GM21619 (cell line): ENCODE measurements at regions not wholly inside any gene's neighbourhood (a gene's known extent, or its start where the extent isn't known, plus 50 kb on each side); places are given as distances from the start of the nearest gene placed in this dataset.

Experiments
- ATAC-seq: cut with Tn5 transposase; IDR thresholded peaks from one replicate; pipeline ENCODE4 v1.9.1; 2021; ENCODE audit not compliant: unreplicated experiment

DNA sequence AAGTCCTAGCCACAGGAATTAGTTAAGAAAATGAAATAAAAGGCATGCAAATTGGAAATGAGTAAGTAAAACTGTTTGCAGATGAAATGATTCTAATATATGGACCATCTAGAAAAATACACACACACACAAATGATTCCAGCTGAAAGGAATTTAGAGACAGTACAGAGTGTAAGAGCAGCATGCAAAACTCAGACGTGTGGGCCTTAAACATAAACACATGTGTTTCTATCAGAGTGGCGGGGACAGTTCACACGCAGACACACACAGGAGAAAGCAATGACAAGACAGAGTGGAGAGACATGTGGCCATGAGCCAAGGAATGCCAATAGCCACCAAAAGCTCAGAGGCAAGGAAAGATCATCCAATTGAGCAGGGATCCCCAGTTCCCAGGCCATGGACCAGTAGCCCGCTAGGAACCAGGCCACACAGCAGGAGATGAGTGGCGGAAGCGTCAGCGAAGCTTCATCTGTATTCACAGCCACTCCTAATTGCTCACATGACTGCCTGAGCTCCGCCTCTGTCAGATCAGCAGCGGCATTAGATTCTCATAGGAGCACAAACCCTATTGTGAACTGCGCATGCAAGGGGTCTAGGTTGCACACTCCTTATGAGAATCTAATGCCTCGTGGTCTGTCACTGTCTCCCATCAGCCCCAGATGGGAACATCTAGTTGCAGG is 155.4 kb downstream of the ARL4C start:
- ATAC-seq, result no peak

DNA sequence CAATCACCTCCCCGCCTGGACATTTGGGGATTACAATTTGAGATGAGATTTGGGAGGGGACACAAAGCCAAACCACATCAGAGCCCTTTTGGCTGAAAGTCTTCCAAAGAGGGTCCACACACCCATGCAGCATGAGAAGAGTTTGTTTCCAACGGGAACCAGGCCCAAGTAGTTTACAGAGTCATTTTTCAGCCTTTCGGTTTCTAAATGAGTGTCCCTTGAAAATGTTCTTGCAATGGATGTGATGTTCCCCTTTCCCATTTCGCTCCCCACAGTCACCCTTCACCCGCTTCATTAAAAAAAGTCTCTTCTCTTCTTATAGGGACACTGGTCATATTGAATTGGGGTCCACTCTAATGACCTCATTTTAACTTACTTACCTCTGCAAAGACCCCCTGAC is 157.4 kb downstream of the ARL4C start:
- no peak for ATAC-seq

DNA sequence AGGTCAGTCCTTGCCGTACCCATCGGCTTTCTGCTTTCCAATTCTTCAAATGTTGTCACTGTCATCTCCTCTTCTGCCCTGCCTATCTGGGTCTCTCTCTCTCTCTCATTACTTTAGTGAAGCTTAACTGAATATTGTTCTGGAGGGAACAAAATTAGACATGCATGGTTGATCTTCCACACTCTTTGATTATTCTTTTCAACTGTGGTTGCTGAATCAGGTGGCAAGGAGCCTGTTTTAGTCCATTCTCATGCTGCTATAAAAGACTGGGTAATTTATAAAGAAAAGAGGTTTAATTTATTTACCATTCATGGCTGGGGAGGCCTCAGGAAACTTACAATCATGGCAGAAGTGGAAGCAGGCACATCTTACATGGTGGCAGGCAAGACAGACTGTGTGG is 157.9 kb downstream of the ARL4C start:
- ATAC-seq, result no peak

DNA sequence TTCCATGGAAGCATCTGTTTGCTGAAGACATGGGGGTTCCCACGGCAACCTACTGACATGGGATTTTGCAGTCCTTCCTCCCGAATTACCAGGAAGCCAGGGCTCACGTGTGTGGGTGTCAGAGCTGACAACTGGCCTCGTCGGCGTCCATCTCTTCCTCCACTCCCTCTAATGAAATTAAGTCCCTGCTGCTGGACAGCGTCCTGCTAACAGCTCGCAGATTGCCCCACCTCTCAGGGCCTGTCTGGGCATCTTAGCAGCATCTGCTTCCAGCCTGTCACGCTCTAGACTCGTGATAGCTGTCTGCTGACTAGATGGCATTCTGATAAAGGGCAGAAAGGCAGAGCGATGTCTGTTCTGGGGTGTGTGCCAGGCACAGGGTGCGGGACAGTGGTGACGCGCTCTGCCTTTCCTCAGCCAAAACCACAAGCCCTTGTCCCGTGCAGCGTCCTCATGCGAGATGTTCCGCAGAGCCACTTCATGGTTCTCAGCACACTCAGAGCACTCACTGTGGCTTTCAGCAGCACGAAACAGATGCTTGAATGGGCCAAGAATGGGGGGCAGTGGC is 161.1 kb downstream of the ARL4C start:
- ATAC-seq, result no peak

DNA sequence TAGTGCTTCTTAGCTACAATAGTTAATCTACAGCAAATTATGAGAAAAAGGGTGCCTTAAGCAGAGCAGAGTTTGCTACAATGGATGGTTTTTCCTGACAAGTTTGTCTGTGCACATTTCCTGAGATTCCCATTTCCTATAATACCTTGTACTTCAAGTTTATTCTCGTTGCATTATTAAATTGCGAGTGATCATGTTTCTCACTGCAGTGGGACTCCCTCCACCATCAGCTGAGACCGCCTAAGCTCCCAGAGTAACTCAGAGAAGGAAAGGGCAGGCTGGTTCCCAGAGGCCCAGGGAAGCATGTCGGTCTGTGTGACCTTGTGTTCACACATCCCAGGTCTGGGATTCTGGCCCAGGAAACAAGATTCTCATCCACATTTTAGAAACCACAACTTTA is 162.1 kb downstream of the ARL4C start:
- no peak for ATAC-seq

DNA sequence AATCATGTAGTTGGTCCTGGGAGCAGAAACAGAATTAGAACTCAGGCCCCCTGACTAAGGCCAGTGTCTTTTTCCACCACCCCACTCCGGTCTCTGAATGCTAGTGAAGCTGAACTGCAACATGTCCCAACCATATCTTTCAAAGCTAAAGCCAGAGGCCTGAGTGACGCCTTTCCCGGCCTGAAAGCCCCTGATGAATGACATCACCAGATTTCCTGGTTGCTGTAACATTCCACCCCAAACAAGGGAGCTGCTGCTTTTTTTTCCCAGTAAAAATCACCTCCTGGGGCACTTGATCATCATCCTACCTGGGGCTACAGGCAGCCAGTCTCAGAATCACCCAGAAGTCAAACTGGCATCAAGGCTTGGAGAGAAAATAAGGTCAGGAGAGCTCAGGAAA is 162.7 kb downstream of the ARL4C start:
- no peak for ATAC-seq

DNA sequence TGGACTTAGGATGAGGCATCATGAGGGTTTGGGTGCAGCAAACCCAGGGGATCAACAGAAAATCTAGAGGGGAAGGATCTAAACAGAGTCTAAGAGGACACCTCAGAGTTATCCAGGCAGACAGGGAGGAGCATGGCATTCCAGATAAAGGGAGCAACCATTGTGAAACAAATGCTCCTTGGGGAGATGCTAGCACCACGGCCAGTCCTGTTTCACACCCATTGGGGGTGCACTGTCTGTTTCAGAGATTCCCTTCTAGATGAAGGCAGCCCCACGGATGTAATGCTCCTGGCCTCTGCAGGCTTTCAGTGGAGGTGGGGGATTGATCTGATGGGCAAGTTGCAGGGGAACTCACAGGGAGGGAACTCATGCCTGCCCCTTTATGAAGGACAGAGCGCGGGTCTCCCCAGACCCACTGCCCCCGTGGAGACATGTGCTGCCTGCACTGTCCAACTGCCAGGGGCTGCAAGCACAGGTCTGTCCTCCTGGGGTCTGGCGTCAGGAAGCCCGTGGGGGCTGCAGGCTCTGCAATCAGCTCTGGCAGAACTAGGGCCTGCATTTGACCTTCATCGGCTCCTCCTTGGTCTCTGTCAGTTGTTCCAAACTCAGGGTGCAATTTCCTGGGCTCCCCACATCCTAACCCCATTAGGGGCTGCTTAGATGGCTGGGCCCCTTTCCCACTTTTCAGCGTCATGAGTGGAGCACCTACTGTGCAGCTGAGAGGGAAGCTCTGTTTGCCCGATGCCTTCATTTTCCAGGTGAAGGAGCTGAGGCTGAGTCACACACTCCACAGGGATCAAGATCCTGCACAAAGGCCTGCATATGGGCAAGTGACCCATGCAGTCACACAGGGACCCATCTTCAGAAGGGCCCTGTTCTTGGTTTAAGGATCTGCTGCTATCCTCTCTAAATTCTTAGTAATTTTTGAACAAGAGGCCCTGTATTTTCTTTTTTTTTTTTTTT is 163.4 kb downstream of the ARL4C start:
- ATAC-seq, result no peak

DNA sequence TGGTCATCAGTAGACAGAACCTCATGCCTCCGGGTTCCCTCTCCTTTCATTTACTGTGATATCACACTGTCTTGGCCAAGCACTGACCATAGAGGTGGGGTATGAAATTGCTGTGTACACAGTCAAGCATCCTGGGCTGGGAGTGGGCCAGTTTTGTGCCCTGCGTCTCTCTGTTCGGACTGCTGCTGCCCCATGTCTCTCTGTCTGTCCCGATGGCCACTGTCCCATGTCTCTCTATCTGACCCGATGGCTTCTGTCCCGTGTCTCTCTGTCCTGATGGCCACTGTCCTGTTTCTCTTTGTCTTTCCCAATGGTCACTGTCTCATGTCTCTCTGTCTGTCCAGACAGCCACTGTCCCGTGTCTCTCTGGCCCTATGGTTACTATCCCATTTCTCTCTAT is 164.9 kb downstream of the ARL4C start:
- ATAC-seq, result no peak

DNA sequence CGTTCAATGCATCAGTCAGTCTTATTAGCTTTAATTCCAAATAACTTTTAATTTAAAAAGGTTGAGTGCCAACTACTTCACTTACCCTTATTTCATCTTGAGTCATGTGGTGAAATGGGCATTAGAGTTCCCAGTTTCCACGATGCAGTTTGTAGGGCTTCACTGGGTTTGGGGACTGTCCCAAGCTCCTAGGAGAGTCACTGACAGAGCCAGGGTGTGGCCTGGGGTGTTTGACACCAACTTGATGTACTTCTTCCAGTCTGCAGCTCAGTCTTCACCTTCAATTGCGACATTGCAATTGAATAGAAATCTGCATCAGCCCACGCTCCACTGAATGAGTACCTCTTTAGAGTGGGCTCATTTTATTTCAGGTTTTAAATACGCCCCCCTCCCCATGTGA is 165.3 kb downstream of the ARL4C start:
- ATAC-seq, result no peak

DNA sequence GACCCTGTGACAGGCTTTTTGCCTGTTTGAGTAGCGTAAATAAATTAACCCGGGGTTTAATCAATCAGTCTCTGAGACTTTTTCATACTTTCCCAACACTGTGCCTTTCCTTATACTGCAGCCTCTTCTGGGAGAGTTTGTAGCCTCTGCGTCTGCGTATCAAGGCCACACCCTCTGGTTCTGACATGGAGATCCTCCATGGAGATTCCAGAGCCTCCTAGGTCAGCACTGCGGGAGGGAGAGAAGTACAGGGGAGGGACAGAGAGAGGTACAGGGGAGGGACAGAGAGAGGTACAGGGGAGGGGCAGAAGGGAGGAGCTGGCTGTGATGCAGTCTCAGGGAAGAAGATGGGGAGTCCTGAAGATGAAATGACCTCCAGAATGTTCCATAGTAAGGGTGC is 166.0 kb downstream of the ARL4C start:
- ATAC-seq, result no peak

DNA sequence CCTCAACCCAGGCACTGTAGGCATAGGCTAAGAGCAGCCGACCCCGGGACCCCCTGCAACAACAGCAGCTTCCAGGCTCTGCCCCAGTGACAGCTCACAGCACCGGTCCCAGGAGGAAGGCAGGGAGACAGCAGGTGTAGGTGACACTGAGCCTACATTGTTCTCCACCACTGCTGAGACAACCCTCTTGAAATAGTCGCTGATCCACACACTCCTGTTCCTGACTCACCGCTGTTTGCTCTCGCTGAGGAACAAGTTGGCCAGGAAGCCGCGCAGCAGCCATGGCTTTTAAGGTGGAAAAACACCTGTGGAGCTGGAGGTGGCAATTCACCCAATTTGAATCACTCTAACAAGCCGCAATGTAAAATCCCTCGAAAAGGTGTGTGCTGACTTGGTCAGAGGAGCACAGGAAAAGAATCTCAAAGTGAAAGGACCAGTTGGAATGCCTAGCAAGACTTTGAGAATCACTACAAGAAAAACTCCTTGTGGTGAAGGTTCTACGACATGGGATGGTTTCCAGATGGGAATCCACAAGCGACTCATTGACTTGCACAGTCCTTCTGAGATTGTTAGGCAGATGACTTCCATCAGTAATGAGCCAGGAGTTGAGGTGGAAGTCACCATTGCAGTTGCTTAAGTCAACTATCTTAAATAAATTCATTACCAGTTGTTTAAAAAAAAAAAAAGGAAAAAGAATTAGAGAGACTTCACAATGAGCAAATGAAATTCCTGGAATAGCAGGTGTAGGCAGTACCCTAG is 167.5 kb downstream of the ARL4C start:
- no peak for ATAC-seq

DNA sequence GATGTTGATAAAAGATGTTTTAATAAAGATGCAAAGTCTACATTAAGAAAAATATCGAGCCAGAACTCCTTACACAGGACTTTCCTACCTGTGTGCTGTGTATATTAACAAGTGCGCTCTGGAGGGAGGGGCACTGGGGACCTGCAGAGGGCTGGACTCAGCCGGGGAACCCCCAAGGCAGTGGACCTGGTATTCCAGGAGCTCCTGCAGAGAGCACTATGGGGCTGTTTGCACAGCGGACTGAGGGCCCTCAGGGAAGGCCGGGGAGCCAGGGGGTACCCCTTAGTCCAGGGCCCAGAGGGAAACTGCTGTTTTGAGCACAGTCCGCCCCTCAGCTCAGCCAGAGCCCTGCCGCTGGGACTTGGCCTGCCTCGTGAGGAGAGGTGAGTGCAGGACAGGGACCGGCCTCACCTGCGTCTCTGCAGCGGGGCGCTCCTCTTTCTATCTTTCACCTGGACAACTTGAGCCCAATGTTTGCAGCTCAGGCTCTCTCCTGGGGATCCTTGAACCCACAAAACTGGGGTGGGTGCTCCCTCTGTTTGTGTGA is 168.4 kb downstream of the ARL4C start:
- no peak for ATAC-seq

DNA sequence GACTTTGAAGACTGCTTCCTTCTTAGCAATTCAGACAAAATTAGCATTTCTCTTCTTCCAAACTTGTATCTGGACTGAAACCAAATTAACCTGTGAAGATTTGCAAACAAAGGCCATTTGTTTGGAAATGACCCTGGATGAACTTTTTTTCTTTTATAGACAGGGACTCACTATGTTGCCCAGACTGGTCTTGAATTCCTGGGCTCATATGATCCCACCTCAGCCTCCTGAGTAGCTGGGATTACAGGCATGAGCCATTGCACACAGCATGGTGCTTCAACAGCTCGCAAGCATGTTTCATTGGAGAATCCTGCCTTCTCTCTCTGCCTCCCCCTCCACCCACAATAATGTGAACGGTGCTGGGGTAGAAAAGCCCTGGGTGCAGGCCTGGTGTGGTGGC is 170.2 kb downstream of the ARL4C start:
- ATAC-seq, result no peak

DNA sequence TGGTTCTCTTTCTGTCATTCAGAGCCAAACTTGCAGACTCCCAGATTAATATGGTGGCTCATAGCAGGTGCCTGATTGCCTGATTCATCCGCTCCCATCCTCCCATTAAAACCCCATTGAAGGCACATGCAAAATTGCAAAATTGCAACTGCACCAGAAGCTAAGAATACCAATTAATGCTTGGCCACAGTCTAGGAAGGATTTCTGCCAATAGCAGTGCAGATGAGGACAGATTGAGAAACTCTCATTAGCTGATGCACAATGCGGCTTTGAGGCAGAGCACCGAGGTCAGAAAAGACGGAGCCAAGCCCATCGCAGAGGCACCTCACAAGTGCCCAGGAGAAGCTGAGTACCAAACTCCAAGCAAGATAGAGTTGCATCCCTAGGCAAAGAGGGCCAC is 172.8 kb downstream of the ARL4C start:
- ATAC-seq, result no peak

DNA sequence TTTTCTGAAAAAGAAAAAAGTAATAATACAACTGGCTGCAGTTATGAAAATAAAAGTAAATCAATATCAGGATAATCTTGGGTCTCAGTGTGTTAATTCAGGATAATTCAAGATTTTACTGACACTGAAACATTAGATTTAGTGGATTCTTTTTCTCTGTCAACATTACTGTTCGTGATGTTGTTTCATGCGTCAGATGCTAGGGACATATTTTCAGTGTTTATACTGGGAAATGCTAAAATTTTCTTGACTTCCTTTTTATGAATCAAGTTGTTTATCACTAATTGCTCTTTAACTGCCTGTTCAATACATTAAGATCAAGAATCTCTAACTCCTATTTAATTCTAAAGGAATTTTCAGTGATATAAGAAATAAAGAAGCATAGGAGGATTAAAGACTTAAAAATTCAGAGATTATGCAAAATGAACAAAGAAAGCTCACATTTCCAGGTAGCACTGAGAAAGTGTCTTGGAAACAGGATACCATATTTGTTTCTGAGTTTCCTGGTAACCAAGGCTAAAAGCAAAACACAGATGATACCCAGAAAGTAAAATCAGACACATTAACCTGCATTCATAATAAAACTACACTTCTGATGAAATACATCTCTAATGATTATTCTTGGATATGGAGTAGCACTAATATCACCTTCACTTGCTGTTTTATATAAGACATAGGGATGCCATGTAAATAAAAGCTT is 174.0 kb downstream of the ARL4C start:
- ATAC-seq, result no peak

DNA sequence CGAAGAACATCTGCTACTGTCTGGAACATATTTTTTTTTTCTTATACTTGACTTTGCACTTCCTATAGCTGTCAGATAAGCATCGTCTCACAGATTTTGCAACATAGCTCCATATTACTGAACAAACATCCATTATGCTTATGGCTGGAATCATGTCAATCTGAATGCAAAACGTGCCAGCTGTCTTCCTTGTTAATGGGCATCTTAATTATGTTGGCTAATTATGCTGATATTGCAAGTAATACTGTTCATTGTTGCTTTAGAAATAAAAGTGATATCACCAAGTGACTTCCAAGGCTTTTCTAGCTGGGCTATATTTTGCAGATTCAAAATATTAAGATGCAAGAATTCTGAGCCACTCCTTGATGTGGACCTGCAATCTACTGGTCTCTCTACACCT is 176.8 kb downstream of the ARL4C start:
- ATAC-seq, result no peak

DNA sequence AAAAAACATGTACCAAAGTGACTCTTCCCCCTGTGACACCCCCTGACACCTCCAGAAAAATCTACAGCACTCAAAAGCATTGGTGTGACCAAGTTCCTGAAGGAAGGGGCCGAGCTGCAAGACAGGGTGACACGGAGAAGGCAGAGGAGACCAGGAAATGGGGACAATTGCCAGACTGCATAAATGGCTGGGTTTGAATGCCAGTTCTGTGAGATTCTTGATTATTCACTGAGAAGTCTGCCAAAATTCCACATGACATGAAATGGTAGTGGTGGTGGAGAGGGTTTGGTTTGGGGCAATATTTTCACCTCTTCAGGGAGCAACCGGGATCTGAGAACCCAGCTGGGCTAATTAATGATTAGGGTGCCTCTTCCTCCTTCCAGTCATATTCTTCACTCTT is 178.5 kb downstream of the ARL4C start:
- ATAC-seq, result no peak

DNA sequence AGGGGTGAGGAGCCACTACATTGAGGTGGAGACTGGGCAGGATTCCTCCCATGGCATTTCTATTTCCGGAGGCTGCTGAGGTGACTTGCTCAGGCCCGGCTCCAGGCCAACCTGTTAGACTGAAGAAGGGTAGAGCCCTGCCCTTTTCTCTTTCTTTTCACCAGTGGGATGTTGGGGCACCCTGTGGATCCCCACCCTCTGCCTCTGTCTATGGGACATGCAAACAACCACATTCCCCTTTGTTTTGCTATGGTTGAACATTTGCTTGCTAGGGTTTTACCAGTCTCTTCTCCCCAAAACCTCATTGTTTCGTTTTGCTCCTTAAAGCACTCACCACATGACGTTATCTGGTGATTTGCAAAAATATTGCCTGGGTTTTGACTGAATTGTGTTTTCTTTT is 183.3 kb downstream of the ARL4C start:
- no peak for ATAC-seq

DNA sequence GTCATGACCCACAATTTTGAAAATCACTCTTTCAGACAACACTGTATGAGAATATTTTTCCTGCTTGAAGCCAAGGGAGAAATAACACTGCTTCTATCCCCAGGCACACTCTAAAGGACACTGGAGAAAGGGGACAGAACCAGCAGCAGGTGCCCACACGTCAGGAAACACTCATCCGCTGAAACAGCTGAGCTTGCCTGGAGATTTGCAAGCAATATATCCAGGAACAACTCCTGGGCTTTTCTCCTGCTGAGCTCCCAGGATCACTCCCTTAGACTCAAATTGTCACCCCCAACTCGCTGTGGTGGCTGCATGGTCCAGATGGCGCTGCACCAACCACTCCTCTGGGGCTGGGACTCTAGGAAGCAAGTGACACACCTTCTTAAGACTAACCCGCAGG is 186.7 kb downstream of the ARL4C start:
- ATAC-seq, result no peak

DNA sequence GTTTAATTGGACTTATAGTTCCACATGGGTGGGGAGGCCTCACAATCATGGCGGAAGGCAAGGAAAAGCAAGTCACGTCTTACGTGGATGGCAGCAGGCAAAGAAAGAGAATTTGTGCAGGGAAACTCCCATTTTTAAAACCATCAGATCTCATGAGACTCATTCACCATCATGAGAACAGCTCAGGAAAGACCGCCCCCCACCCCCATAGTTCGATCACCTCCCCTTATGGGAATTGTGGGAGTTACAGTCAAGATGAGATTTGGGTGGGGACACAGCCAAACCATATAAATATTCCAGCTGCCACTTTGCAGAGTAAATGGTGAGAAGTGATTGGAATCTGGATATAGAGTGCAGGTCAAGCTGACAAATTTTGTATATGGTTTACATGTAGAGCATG is 187.4 kb downstream of the ARL4C start:
- no peak for ATAC-seq

DNA sequence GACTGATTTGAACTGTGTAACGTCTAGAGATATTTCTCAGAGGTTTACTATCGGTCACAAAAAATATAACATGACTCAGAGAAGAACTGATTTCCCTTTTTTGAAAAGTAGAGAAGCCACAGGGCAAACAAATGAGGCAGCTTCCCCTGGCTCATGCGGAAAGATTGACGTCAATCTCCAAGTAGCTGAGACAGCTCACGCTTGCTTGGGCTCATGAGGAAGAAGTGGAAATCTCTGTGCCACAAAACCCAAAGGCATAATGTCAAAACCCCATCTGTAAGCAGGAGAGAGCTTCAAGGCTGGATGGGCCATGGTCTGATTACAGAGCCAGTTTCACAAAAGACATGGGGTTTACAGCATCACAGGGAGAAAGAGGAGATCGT is 188.1 kb downstream of the ARL4C start:
- peak; percentile 93 for ATAC-seq
